Effector memory CD8-positive, alpha-beta T cell (primary cell): ENCODE measurements at regions not wholly inside any gene's neighbourhood (a gene's known extent, or its start where the extent isn't known, plus 50 kb on each side); places are given as distances from the start of the nearest gene placed in this dataset.
"Not testable (repeated sequence)": the region's sequence is repeated elsewhere in the genome, so short reads cannot be mapped to it uniquely, and the experiment has no call there.

Source experiments
- ATAC-seq: fragments of 150-1000 bp; cut with Tn5 transposase; replicated peaks from 2 replicates; pipeline ENCODE4 v1.10.0; 2021; ENCODE audit warnings: mild to moderate bottlenecking, moderate library complexity
- DNase-seq, 3 experiments: peaks; one replicate each; pipeline ENCODE4 v3.0.0; 2021
- H3K27ac Mint-ChIP-seq, 2 donors: one replicate each; pipeline ENCODE4 v1.8.0; 2022; ENCODE audit warnings: mild to moderate bottlenecking in 2 of 2, mixed read lengths in 2 of 2, moderate library complexity in 2 of 2
- H3K27me3 Mint-ChIP-seq, 2 donors: one replicate each; pipeline ENCODE4 v1.8.0; 2022; ENCODE audit warnings: mixed read lengths in 2 of 2
- H3K36me3 Mint-ChIP-seq: one replicate; pipeline ENCODE4 v1.8.0; 2022; ENCODE audit warnings: mild to moderate bottlenecking, moderate library complexity, mixed read lengths; ENCODE audit not compliant: insufficient read depth
- H3K4me1 Mint-ChIP-seq, 2 donors: one replicate each; pipeline ENCODE4 v1.8.0; 2022; ENCODE audit warnings: low read depth in 2 of 2, mixed read lengths in 2 of 2
- H3K4me3 Mint-ChIP-seq, 2 donors: one replicate each; pipeline ENCODE4 v1.8.0; 2022; ENCODE audit warnings: mild to moderate bottlenecking in 2 of 2, mixed read lengths in 2 of 2, moderate library complexity in 2 of 2
- H3K9me3 Mint-ChIP-seq, 2 donors: one replicate each; pipeline ENCODE4 v1.8.0; 2022; ENCODE audit warnings: mixed read lengths in 2 of 2

DNA sequence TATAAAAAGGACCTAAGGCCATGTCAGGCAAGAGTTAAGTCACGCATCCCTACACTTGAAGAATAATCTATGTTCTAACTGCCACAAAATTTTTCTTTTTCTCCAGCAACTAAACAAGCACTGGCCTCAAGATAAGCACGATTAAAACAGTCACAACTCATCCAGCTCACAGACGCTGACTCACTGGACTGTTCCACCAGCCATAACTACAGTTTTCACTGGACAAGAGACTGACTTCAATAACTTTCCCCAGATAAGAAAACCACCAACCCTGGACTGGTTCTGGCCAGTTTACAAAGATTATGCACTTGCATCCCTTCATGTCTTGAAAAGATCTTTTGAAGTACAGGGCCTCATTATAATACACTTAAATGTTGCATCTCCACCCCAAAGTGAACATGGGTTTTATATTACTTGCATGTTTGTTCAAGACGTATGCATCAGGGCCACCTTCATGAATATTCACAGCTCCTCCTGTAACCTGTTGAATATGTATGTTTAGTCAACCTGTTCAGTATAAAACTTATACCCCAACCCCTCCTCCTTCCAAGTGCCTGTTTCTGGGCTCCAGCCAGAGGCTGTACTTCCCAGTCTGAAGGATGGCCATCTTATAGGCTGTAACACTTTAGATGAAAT, 129.3 kb upstream of the EPB41L4A start:
- no peak overlapping the region for H3K4me3 Mint-ChIP-seq
- no peak overlapping the region for H3K27ac Mint-ChIP-seq
- peaks cover 2 to 10% of the 10 kb centered on the region in 2 donors for H3K4me1 Mint-ChIP-seq
- DNase-seq (no peak), ATAC-seq (no peak)
- H3K36me3 Mint-ChIP-seq: no peaks in the 10 kb centered on the region
- H3K9me3 Mint-ChIP-seq: no peaks in the 10 kb centered on the region
- H3K27me3 Mint-ChIP-seq: peaks cover 0 to 16% of the 10 kb centered on the region in 2 donors

GRCh38 chr5:112549127-112549526, 130.1 kb upstream of the EPB41L4A start:
- Mint-ChIP-seq H3K4me1 (peaks cover 2 to 10% of the 10 kb centered on the region in 2 donors), H3K36me3 (no peaks in the 10 kb centered on the region), H3K27ac (no peak overlapping the region), H3K9me3 (no peaks in the 10 kb centered on the region), H3K27me3 (peaks cover 0 to 11% of the 10 kb centered on the region in 2 donors), H3K4me3 (no peak overlapping the region)
- no peak for DNase-seq
- ATAC-seq: no peak

GRCh38 chr5:112549605-112550166, 130.6 kb upstream of the EPB41L4A start:
- DNase-seq (no peak), ATAC-seq (no peak)
- Mint-ChIP-seq H3K27ac (no peak overlapping the region), H3K27me3 (peaks cover 0 to 5% of the 10 kb centered on the region in 2 donors), H3K36me3 (no peaks in the 10 kb centered on the region), H3K9me3 (no peaks in the 10 kb centered on the region), H3K4me1 (peaks cover 2 to 10% of the 10 kb centered on the region in 2 donors), H3K4me3 (no peak overlapping the region)

GRCh38 chr5:112551419-112552032, 132.4 kb upstream of the EPB41L4A start:
- Mint-ChIP-seq H3K27me3 (peaks cover 0 to 5% of the 10 kb centered on the region in 2 donors), H3K9me3 (no peaks in the 10 kb centered on the region), H3K4me3 (no peak overlapping the region), H3K27ac (no peak overlapping the region), H3K36me3 (no peaks in the 10 kb centered on the region), H3K4me1 (peaks cover 2 to 10% of the 10 kb centered on the region in 2 donors)
- ATAC-seq: peak; percentile 64
- peak; percentile 25 to 35 (median 28) for DNase-seq

- ATAC-seq: no peak
- Mint-ChIP-seq H3K9me3 (no peaks in the 10 kb centered on the region), H3K4me3 (no peak overlapping the region), H3K36me3 (no peaks in the 10 kb centered on the region), H3K27me3 (peaks cover 0 to 5% of the 10 kb centered on the region in 2 donors), H3K4me1 (peaks cover 2 to 10% of the 10 kb centered on the region in 2 donors), H3K27ac (no peak overlapping the region)
- no peak for DNase-seq
These were observed 133.1 kb upstream of the EPB41L4A start for GRCh38 chr5:112552216-112552615.

- DNase-seq: no peak
These were observed 133.7 kb upstream of the EPB41L4A start for GRCh38 chr5:112552791-112553190.

GRCh38 chr5:112554101-112554977, 135.3 kb upstream of the EPB41L4A start:
- ATAC-seq (no peak), DNase-seq (no peak)
- Mint-ChIP-seq H3K27me3 (peaks cover 0 to 8% of the 10 kb centered on the region in 2 donors), H3K4me3 (no peak overlapping the region), H3K36me3 (no peaks in the 10 kb centered on the region), H3K9me3 (no peaks in the 10 kb centered on the region), H3K27ac (no peak overlapping the region), H3K4me1 (peaks cover under 1 to 5% of the 10 kb centered on the region in 2 donors)

More at GRCh38 chr5:112552791-112553190, 133.7 kb upstream of the EPB41L4A start:
- no peak for ATAC-seq
- peaks cover 0 to 5% of the 10 kb centered on the region in 2 donors for H3K27me3 Mint-ChIP-seq
- no peak overlapping the region for H3K4me3 Mint-ChIP-seq
- no peak overlapping the region for H3K27ac Mint-ChIP-seq
- H3K36me3 Mint-ChIP-seq: no peaks in the 10 kb centered on the region
- no peaks in the 10 kb centered on the region for H3K9me3 Mint-ChIP-seq
- peaks cover 2 to 10% of the 10 kb centered on the region in 2 donors for H3K4me1 Mint-ChIP-seq

- DNase-seq: no peak
- no peak for ATAC-seq
- Mint-ChIP-seq H3K9me3 (no peaks in the 10 kb centered on the region), H3K4me1 (peaks cover 0 to 4% of the 10 kb centered on the region in 2 donors), H3K27ac (no peak overlapping the region), H3K36me3 (no peaks in the 10 kb centered on the region), H3K4me3 (no peak overlapping the region), H3K27me3 (peaks cover 0 to 14% of the 10 kb centered on the region in 2 donors)
These were observed 136.1 kb upstream of the EPB41L4A start for GRCh38 chr5:112555197-112555596.

GRCh38 chr5:112555691-112556090, 136.6 kb upstream of the EPB41L4A start:
- no peak overlapping the region for H3K27ac Mint-ChIP-seq
- DNase-seq: no peak
- no peak overlapping the region for H3K4me3 Mint-ChIP-seq
- H3K9me3 Mint-ChIP-seq: no peaks in the 10 kb centered on the region
- ATAC-seq: no peak
- H3K36me3 Mint-ChIP-seq: no peaks in the 10 kb centered on the region
- H3K27me3 Mint-ChIP-seq: peaks cover 0 to 14% of the 10 kb centered on the region in 2 donors
- peaks cover 0 to 4% of the 10 kb centered on the region in 2 donors for H3K4me1 Mint-ChIP-seq

DNA sequence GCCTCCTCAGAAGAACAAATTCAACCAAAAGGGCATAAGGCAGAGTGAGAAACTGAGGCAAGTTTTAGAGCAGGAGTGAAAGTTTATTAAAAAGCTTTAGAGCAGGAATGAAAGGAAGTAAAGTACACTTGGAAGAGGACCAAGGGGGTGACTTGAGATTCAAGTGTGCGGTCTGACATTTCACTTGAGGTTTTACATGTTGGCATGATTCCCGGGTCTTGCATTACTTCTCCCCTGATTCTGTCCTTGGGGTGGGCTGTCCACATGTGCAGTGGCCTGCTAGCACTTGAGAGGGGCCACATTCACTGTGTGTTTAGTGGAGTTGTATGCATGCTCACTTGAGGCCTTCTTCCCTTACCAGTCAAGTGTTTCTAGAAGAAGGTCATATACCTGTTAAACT, 140.4 kb upstream of the EPB41L4A start:
- not testable (repeated sequence) for H3K36me3 Mint-ChIP-seq, H3K4me1 Mint-ChIP-seq, ATAC-seq, H3K9me3 Mint-ChIP-seq, H3K4me3 Mint-ChIP-seq, DNase-seq, H3K27ac Mint-ChIP-seq
- H3K27me3 Mint-ChIP-seq: peaks cover 9 to 11% of the 10 kb centered on the region in 2 donors

DNA sequence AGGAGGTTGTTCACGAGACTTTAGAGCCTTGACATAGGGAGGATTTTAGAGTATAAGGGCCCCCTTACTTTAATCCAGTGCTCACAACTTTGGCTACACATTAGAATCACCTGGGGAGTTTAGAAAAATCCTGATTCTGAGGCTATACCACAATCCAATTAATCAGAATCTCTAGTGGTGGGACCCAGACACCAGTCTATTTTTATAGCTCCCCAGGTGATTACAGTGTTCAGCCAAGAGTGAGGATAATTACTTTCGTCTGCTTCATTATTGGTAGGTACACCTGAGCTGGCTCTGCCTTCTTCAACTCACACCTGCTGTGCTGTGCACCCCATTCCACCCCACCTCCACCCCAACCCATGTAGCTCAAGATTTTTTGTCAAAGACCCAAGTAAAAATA, 141.3 kb upstream of the EPB41L4A start:
- Mint-ChIP-seq H3K9me3 (peaks cover 2 to 8% of the 10 kb centered on the region in 2 donors), H3K36me3 (no peaks in the 10 kb centered on the region), H3K27me3 (peaks cover 11 to 13% of the 10 kb centered on the region in 2 donors), H3K27ac (no peak overlapping the region), H3K4me1 (no peaks in the 10 kb centered on the region), H3K4me3 (no peak overlapping the region)
- DNase-seq (no peak), ATAC-seq (no peak)

- Mint-ChIP-seq H3K4me3 (no peak overlapping the region), H3K4me1 (no peaks in the 10 kb centered on the region), H3K9me3 (peaks cover 2 to 8% of the 10 kb centered on the region in 2 donors), H3K36me3 (no peaks in the 10 kb centered on the region), H3K27me3 (peaks cover 23 to 32% of the 10 kb centered on the region in 2 donors), H3K27ac (no peak overlapping the region)
- no peak for ATAC-seq
- DNase-seq: no peak
These were observed 144.2 kb upstream of the EPB41L4A start for GRCh38 chr5:112563169-112563826.

DNA sequence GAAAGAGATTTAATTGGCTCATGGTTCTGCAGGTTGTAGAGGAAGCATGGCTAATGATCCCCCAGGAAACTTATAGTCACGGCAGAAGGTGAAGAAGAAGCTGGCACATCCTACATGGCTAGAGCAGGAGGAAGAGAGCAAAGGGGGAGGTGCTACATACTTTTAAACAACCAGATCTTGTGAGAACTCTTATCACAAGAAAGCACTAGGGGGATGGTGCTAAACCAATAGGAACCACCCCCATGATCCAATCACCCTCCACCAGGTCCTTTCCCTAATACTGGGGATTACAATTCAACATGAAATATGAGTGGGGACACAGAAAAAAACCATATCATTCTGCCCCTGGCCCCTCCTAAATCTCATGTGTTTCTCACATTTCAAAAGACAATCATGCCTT, 147.2 kb upstream of the EPB41L4A start:
- Mint-ChIP-seq H3K27me3 (peaks cover 27 to 28% of the 10 kb centered on the region in 2 donors), H3K4me1 (no peaks in the 10 kb centered on the region), H3K4me3 (no peak overlapping the region), H3K27ac (no peak overlapping the region), H3K36me3 (no peaks in the 10 kb centered on the region), H3K9me3 (peaks cover 2 to 8% of the 10 kb centered on the region in 2 donors)
- ATAC-seq: no peak
- DNase-seq: no peak
